Suprapubic skin (tissue), 4 donors: ENCODE measurements at regions not wholly inside any gene's neighbourhood (a gene's known extent, or its start where the extent isn't known, plus 50 kb on each side); places are given as distances from the start of the nearest gene placed in this dataset.

Experiments
- POLR2A ChIP-seq, 2 donors: fragments of 450-650 bp; IDR thresholded peaks; one replicate each; pipeline ENCODE4 v1.6.1; 2017; ENCODE audit warnings: antibody characterized with exemption in 2 of 2, mild to moderate bottlenecking in 2 of 2, moderate library complexity in 2 of 2
- POLR2AphosphoS5 ChIP-seq, 3 donors: sonication (generic); formaldehyde crosslinking; IDR thresholded peaks; one replicate each; pipeline ENCODE4 v1.6.1; 2017; ENCODE audit warnings: antibody characterized with exemption in 3 of 3
- TF ChIP-seq, protein P1 (sequence below), 2 donors: fragments of 200-600 bp in 1 of 2; fragments of 450-650 bp in 1 of 2; sonication (generic) in 1 of 2; IDR thresholded peaks; one replicate each; pipeline ENCODE4 v1.5.1; 2016 to 2019; ENCODE audit warnings: antibody characterized with exemption in 2 of 2, mild to moderate bottlenecking in 1 of 2, moderate library complexity in 1 of 2

DNA sequence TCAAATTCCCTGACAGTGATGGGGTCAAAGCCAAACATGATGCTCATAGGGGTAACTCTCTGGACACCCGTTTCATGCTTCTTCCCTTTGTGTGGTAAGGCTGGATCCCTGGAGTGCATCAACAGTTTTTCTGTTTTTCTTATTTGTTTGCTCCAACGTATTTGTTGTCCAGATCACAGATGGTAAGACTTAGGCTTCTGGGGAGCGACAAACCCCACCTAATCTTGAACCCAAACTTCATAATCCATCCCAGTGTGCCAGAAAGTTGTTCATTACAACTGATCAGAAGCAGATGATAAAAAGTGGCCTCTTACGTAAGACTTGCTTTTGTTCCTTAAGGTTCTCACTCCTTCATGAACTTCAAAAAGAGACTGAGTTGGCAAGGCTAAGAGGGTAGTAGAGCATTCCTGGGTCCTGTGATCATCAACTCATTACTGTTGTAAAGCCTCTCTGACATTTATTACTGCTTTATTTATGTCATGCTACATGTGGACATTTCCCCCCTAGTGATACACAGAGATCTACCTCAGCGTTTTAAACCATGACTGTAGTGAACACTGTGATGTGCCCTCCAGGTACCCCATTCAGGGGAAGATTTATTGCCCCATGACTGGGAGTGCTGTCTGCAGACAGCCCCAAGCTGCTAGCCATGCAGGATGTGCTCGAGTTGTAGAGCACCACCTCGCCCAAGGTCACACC, 125.6 kb downstream of the CCDC71L start:
- TF ChIP-seq POLR2A (IDR thresholded peaks at IDR 0.05) (no peak), POLR2AphosphoS5 (IDR thresholded peaks at IDR 0.05) (peak in 2 of 3 donors; percentile 8 to 67)
- TF ChIP-seq, protein P1, sequence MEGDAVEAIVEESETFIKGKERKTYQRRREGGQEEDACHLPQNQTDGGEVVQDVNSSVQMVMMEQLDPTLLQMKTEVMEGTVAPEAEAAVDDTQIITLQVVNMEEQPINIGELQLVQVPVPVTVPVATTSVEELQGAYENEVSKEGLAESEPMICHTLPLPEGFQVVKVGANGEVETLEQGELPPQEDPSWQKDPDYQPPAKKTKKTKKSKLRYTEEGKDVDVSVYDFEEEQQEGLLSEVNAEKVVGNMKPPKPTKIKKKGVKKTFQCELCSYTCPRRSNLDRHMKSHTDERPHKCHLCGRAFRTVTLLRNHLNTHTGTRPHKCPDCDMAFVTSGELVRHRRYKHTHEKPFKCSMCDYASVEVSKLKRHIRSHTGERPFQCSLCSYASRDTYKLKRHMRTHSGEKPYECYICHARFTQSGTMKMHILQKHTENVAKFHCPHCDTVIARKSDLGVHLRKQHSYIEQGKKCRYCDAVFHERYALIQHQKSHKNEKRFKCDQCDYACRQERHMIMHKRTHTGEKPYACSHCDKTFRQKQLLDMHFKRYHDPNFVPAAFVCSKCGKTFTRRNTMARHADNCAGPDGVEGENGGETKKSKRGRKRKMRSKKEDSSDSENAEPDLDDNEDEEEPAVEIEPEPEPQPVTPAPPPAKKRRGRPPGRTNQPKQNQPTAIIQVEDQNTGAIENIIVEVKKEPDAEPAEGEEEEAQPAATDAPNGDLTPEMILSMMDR (IDR thresholded peaks at IDR 0.05) = no peak
